Sigmoid colon (tissue), 4 donors: ENCODE measurements at regions not wholly inside any gene's neighbourhood (a gene's known extent, or its start where the extent isn't known, plus 50 kb on each side); places are given as distances from the start of the nearest gene placed in this dataset.

Experiments
- CTCF ChIP-seq, 4 experiments: fragments of 450-650 bp in 3 of 4; fragments of 200-600 bp in 1 of 4; IDR thresholded peaks; one replicate each; pipeline ENCODE4 v1.5.1; 2016 to 2019; ENCODE audit warnings: antibody characterized with exemption in 4 of 4, mild to moderate bottlenecking in 3 of 4, moderate library complexity in 2 of 4
- POLR2A ChIP-seq, 2 donors: fragments of 450-650 bp; IDR thresholded peaks; one replicate each; pipeline ENCODE4 v1.6.1; 2016; ENCODE audit warnings: antibody characterized with exemption in 2 of 2, mild to moderate bottlenecking in 2 of 2, moderate library complexity in 2 of 2
- POLR2AphosphoS5 ChIP-seq, 4 donors: sonication (generic); formaldehyde crosslinking; IDR thresholded peaks; one replicate each; pipeline ENCODE4 v1.6.1; 2017; ENCODE audit warnings: antibody characterized with exemption in 4 of 4

DNA sequence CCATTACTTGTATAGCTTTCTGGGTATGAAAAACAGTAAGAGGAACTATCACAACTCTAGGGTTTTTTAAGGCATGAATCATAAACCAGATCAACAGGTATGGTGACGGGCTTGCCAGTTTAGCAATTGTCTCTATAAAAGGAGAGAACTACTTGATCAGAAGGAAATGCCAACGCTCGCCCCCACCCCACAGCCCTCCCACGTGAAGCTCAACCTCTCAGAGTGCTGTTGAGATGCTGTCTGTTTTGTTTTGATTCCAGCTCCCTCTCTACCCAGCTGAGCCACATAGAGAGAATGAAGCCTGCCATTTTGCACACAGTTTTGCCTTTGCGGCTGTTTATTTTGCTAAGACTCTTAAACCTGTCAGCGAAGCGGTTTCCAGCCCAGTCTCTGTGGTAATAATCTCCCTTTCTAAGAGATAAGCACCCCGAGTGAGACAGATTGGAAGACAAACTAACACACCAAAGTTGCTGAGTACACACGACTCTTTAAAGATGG, 257.9 kb upstream of the ANKRD55 start:
- TF ChIP-seq POLR2A (IDR thresholded peaks at IDR 0.05): no peak
- no peak for TF ChIP-seq CTCF (IDR thresholded peaks at IDR 0.05)
- no peak for TF ChIP-seq POLR2AphosphoS5 (IDR thresholded peaks at IDR 0.05)
